CD4-positive, alpha-beta T cell treated with Interferon alpha-2 for 1 hour (primary cell): ENCODE measurements at regions not wholly inside any gene's neighbourhood (a gene's known extent, or its start where the extent isn't known, plus 50 kb on each side); places are given as distances from the start of the nearest gene placed in this dataset.
"Not testable (repeated sequence)": the region's sequence is repeated elsewhere in the genome, so short reads cannot be mapped to it uniquely, and the experiment has no call there.

Experiments used
- DNase-seq, 2 donors: peaks; one replicate each; pipeline ENCODE4 v3.0.0-alpha.2; 2020 to 2022

- DNase-seq: no peak
Observed at GRCh38 chr17:14454746-14455145, 153.9 kb downstream of the HS3ST3B1 start.

DNA sequence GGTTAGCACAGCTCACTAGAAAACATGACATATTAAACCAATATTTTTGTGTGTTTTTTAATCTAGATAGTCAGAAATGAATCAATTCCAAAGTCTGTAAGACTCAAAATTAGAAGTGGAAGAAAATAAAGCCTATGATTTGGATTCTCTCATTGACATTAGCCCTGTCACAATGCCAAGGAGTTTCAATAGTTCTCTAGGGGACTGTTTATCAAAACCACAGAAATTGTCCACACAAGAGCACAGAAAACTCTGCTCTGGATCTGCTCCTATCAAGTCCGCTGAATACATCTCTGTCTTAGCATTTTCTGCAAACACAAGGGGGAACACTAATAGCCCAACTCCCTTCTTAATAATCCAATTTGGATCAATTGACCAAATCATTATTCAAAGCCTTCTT lies 152.0 kb downstream of the HS3ST3B1 start:
- no peak for DNase-seq

DNA sequence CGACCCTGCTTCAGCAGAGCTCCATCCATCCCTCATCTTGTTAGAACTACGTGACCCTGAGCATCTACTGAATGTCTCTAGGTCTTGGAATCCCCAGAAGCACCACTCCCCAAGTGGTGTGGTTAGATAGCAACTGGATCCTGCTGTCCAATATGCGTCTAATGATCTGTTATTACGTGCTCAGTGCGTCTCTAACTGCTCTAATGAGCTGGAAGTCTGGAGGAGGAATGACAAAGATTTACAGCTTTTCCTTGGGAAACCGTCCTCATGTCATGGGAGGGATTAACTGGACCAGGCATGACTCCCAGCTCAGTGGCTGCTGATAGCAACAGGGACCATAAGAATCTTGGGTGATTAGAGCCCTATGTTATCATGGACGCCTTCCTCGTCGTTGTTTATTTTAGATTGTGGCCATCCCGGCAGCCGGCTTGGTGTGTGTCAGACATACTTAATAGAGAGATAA lies 150.9 kb downstream of the HS3ST3B1 start:
- DNase-seq: no peak

- DNase-seq: no peak
Observed at GRCh38 chr17:14448818-14449217, 147.9 kb downstream of the HS3ST3B1 start.

DNA sequence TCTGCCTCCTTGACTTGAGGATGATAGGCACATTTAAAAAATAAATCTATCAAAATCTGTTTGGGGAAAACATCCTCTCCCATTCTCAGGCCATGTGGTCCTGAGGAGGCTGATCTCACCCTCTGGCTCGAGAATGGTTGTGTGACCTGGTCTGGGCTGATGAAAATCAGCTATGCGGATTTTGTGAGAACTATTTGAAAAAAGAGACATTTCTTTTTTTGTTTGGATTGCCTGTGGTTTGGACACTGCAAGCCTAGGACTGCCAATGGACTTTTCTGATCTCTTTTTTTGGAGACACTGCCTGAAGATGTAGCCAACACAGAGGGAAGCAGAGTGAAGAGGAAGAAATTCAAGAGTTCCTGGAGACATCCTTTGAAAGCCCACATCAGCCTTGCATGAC lies 145.9 kb downstream of the HS3ST3B1 start:
- DNase-seq: no peak

- no peak for DNase-seq
Observed at GRCh38 chr17:14444915-14445314, 144.0 kb downstream of the HS3ST3B1 start.

DNA sequence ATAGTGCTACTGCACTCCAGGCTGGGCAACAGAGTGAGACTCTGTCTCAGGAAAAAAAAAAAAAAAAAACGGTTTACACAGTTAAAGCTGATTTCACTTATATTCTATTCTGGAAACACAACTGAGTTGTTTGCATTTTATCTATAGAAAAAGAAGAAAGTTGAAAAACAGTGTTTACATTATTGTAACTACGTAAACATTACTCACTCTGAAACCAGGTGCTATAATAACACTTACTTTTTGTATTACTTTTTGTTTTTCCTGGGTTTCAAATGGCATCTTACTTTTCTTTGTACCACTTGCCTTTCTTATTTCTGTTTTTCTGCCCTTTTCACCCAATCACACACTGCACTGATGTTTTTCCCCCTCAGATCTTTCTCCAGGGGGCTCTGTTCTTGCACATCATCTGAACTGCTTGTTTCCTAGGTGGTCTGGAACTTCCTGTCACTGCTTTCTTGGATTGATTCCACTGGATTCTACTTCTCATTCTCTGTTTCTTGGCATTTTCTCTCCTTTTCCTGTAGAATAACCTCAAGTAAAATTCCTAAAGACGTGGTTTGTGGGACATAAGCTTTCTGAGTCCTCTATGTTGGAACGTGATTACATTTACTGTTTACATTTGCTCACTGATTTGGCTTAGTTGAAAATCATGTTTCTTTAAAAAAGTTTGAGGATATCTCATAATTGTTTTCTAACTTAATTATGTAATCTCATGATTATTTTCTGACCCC lies 142.1 kb downstream of the HS3ST3B1 start:
- DNase-seq: no peak

- no peak for DNase-seq
Observed at GRCh38 chr17:14437176-14437575, 136.3 kb downstream of the HS3ST3B1 start.

DNA sequence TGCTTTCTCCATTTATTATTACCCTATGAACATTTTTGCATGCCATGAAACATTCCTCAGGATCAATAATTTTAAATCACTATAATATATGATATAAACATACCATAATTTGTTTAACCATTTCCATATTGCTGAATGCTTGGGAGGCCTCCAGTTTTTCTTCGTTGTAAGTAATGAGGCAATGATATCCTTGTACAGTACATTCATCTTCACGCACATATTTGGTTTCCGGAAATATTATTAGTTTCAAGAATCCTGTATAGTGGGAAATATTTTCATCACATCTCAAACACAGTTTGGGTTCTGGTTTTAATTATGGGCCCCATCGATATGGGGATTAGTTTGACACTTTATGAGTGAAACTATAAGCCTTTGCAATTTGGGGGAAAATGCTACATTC lies 135.4 kb downstream of the HS3ST3B1 start:
- DNase-seq: no peak

- DNase-seq: no peak
Observed at GRCh38 chr17:14434506-14434905, 133.6 kb downstream of the HS3ST3B1 start.

DNA sequence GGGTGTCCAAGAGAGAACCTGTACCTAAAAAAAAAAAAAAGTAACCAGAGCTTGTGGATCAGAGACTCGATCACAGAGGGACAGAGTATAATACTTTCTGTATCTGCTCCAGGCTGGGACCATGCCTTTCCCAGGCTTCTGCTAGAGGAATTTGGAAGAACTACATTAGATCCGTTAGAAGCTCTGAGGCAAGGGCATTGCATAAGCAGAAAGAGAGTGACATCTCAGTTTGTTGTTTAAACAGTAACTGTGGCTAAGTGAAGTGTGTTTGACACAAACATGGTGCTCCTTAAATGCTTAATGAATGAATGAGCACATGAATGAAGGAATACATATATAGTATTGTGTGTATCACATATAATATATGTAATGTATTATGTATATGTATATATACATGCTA lies 131.2 kb downstream of the HS3ST3B1 start:
- no peak for DNase-seq

- DNase-seq: no peak
Observed at GRCh38 chr17:14429084-14429483, 128.2 kb downstream of the HS3ST3B1 start.

- DNase-seq: peak; percentile 16 to 37
Observed at GRCh38 chr17:14428648-14429029, 127.8 kb downstream of the HS3ST3B1 start.

DNA sequence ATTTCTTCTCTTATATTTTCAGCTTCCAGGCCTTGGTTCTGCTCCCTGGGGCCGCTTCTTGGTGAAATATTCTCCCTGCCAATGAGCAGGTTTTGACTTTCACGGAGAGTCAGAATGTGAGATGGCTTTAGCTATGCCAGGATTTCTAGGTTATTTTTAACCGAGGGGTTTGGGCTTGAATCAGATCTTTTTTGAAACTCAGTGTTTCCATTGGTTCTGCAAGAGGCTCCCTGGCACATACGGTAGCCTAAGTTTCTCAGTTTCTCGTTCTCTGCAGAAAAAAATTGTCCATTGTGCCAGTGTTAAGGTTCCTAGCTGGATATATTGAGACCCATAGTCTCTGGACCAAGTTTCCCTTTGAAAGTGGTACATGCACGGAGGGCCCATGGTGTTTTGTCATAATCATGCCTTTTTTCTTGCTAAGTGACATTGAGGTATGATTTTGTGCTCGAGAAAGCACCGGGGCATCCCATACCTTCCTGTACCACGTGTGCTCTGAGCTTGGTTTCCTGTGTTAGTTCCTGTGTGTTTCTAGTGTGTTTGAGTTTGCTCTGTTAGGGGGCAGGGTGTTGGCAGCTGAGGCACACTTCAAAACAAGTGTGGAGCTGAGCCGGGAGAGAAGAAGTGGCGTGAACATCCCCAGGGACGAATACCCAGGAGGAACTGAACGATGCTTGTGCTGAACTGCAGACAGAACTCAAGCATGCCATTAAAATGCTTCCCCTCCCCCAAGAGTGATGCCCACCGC lies 127.2 kb downstream of the HS3ST3B1 start:
- DNase-seq: peak; percentile 50 to 73

DNA sequence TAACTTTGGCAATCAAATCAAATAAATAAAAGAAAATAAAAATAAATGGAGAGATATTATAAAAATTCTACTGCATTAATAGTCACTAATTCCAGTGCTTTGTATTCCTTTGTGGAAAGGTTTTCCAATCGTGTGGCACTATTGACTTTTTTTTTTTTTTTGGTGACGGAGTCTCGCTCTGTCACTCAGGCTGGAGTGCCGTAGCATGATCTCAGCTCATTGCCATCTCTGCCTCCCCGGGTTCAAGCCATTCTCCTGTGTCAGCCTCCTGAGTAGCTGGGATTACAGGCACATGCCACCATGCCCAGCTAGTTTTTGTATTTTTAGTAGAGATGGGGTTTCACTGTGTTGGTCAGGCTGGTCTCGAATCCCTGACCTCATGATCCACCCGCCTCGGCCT lies 122.3 kb downstream of the HS3ST3B1 start:
- DNase-seq: not testable (repeated sequence)

GRCh38 chr17:14417336-14417735 lies 116.5 kb downstream of the HS3ST3B1 start:
- no peak for DNase-seq

GRCh38 chr17:14409292-14409691 lies 108.4 kb downstream of the HS3ST3B1 start:
- DNase-seq: no peak

DNA sequence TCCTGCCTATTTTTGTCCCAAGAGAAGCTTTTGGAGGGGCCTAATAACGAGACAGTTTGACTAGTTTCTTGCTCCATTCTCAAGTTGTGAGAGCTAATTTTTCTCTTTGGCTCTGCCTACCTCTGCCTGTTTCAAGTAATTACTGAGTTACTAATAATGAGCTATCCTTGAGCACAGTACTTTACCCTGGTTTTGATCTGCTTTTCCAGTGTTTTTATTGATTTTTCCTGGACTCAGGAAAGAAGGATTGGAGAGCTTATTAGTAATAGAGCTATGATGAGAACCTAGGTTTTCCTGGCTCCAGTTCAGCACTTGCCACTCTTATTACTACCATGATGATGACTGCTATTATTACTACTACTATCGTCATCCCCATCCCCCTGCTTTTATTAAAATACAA lies 106.7 kb downstream of the HS3ST3B1 start:
- DNase-seq: no peak

GRCh38 chr17:14405189-14405588 lies 104.3 kb downstream of the HS3ST3B1 start:
- no peak for DNase-seq
